Large intestine (tissue), 3 donors: ENCODE measurements at regions not wholly inside any gene's neighbourhood (a gene's known extent, or its start where the extent isn't known, plus 50 kb on each side); places are given as distances from the start of the nearest gene placed in this dataset.
"Not testable (repeated sequence)": the region's sequence is repeated elsewhere in the genome, so short reads cannot be mapped to it uniquely, and the experiment has no call there.

Experiments used
- DNase-seq, 2 donors: peaks; one replicate each; pipeline versions ENCODE4 v3.0.0 to v3.0.0-alpha.2; 2013
- H3K27ac ChIP-seq: one replicate; pipeline ENCODE4 v1.5.1; 2013; ENCODE audit warnings: low read length
- H3K27me3 ChIP-seq: 2 replicates; pipeline ENCODE4 v1.6.1; 2013; ENCODE audit warnings: low read length; ENCODE audit not compliant: control insufficient read depth, insufficient read depth
- H3K36me3 ChIP-seq: 2 replicates; pipeline ENCODE4 v1.6.1; 2013; ENCODE audit warnings: low read length; ENCODE audit not compliant: control insufficient read depth, insufficient read depth
- H3K4me1 ChIP-seq: one replicate; pipeline ENCODE4 v1.6.1; 2013; ENCODE audit warnings: low read length; ENCODE audit not compliant: control insufficient read depth, insufficient read depth
- H3K4me3 ChIP-seq: one replicate; pipeline ENCODE4 v1.5.1; 2013; ENCODE audit warnings: low read length
- H3K9me3 ChIP-seq: one replicate; pipeline ENCODE4 v1.6.1; 2013; ENCODE audit warnings: mild to moderate bottlenecking, low read depth, low read length, moderate library complexity; ENCODE audit not compliant: control insufficient read depth
- WGBS: methylation state at CpG from one replicate; pipeline ENCODE4 v1.1.5; 2013; ENCODE audit warnings: low lambda C conversion rate; ENCODE audit not compliant: insufficient coverage; 5-methylcytosine and 5-hydroxymethylcytosine counted together

- WGBS: no CpG with 5 or more reads among the region's 2 CpGs
- DNase-seq: no peak
Observed at GRCh38 chr18:11467611-11468010, 141.8 kb upstream of the SLC35G4 start.

DNA sequence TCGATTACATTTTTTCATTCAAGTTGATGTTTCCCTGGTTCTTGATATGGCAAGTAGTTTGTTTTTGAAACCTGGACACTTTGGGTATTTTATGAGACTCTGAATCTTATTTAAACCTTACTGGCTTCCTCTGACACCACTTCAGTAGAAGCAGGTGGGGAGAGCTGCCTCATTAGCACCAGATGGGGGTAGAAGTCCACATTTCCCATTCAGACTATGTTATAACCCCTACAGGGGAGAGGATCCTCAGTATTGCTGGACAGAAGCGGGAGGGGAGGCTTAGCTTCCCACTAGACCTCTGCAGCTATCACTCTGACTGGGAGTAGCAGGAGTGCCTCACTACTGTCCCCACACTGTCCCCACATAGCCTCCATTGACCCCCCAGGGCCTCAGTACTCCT is 145.3 kb upstream of the SLC35G4 start:
- H3K4me3 ChIP-seq: no peak overlapping the region
- WGBS: 89% methylated on average over 1 of the region's 2 CpGs
- H3K27me3 ChIP-seq: no peaks in the 10 kb centered on the region
- no peaks in the 10 kb centered on the region for H3K36me3 ChIP-seq
- no peaks in the 10 kb centered on the region for H3K4me1 ChIP-seq
- no peak for DNase-seq
- H3K27ac ChIP-seq: no peak overlapping the region
- no peaks in the 10 kb centered on the region for H3K9me3 ChIP-seq

More at GRCh38 chr18:11467611-11468010, 141.8 kb upstream of the SLC35G4 start:
- H3K9me3 ChIP-seq: no peaks in the 10 kb centered on the region
- no peak overlapping the region for H3K4me3 ChIP-seq
- H3K27me3 ChIP-seq: no peaks in the 10 kb centered on the region
- no peaks in the 10 kb centered on the region for H3K4me1 ChIP-seq
- H3K27ac ChIP-seq: no peak overlapping the region
- H3K36me3 ChIP-seq: no peaks in the 10 kb centered on the region

GRCh38 chr18:11458447-11458846 is 150.9 kb upstream of the SLC35G4 start:
- Histone ChIP-seq H3K4me3 (no peak overlapping the region), H3K36me3 (no peaks in the 10 kb centered on the region), H3K27me3 (no peaks in the 10 kb centered on the region), H3K9me3 (no peaks in the 10 kb centered on the region), H3K27ac (no peak overlapping the region), H3K4me1 (no peaks in the 10 kb centered on the region)
- no peak for DNase-seq
- WGBS: no CpG with 5 or more reads among the region's 3 CpGs

GRCh38 chr18:11457853-11458252 is 151.5 kb upstream of the SLC35G4 start:
- DNase-seq, H3K27me3 ChIP-seq, H3K9me3 ChIP-seq, H3K4me1 ChIP-seq, H3K4me3 ChIP-seq, H3K27ac ChIP-seq, H3K36me3 ChIP-seq: not testable (repeated sequence)
- WGBS: no CpG with 5 or more reads among the region's 3 CpGs

DNA sequence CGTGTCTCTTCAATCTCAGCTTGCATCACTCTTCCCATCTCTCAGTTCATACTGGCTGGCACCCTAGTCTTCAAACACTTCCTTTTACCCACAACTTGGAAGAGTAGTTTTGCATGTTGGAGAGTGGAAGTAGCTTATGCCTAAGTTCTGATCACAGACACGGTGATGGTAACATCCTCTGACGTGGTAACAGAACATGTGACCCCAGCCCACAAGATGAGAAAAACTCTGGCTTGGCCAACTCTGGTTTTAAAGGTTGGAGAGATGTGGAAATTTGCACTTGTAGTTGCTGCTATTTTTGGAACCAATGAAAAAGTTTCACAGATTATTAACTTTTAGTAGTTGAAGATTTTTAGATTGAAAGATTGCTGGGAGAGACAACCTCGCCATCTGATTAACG is 155.4 kb upstream of the SLC35G4 start:
- H3K9me3 ChIP-seq: no peaks in the 10 kb centered on the region
- H3K36me3 ChIP-seq: no peaks in the 10 kb centered on the region
- no peak overlapping the region for H3K4me3 ChIP-seq
- DNase-seq: no peak
- no peaks in the 10 kb centered on the region for H3K4me1 ChIP-seq
- 100% methylated on average over 1 of the region's 5 CpGs for WGBS
- H3K27ac ChIP-seq: no peak overlapping the region
- no peaks in the 10 kb centered on the region for H3K27me3 ChIP-seq

- not testable (repeated sequence) for H3K36me3 ChIP-seq, H3K4me1 ChIP-seq, H3K27me3 ChIP-seq, H3K27ac ChIP-seq, DNase-seq, H3K4me3 ChIP-seq, H3K9me3 ChIP-seq
- 100% methylated on average over 2 of the region's 4 CpGs for WGBS
Observed at GRCh38 chr18:11444169-11444568, 165.2 kb upstream of the SLC35G4 start.

DNA sequence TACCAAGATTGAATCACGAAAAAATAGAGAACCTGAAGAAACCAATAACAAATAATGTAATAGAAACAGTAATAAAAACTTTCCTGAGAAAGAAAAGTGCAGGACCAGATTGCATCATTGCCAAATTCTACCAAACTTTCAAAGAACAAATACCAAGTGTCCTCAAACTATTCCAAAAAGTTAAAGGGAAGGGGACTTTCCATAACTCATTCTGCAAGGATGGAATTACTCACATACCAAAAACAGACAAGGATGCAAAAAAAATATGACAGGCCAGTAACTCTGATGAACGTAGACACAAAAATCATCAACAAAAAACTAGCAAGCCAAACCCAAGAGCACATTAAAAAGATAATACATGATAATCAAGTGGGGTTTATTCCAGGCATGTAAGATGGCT is 172.3 kb upstream of the SLC35G4 start:
- WGBS: 60% methylated on average over 2 of the region's 2 CpGs

GRCh38 chr18:11432360-11432811 is 177.0 kb upstream of the SLC35G4 start:
- no peak overlapping the region for H3K4me3 ChIP-seq
- no peaks in the 10 kb centered on the region for H3K27me3 ChIP-seq
- H3K36me3 ChIP-seq: no peaks in the 10 kb centered on the region
- WGBS: no CpG with 5 or more reads among the region's 36 CpGs
- H3K4me1 ChIP-seq: no peaks in the 10 kb centered on the region
- no peak overlapping the region for H3K27ac ChIP-seq
- no peak for DNase-seq
- peaks cover 7% of the 10 kb centered on the region for H3K9me3 ChIP-seq

More for the DNA sequence above, 172.3 kb upstream of the SLC35G4 start:
- no peak overlapping the region for H3K4me3 ChIP-seq
- H3K36me3 ChIP-seq: no peaks in the 10 kb centered on the region
- H3K27ac ChIP-seq: no peak overlapping the region
- peaks cover 6% of the 10 kb centered on the region for H3K9me3 ChIP-seq
- no peaks in the 10 kb centered on the region for H3K4me1 ChIP-seq
- H3K27me3 ChIP-seq: no peaks in the 10 kb centered on the region
- DNase-seq: no peak

- Histone ChIP-seq H3K4me3 (no peak overlapping the region), H3K9me3 (peaks cover 7% of the 10 kb centered on the region), H3K36me3 (no peaks in the 10 kb centered on the region), H3K27me3 (no peaks in the 10 kb centered on the region), H3K27ac (no peak overlapping the region), H3K4me1 (no peaks in the 10 kb centered on the region)
- no peak for DNase-seq
- whole genome bisulfite sequencing: no CpG with 5 or more reads among the region's 2 CpGs
Observed at GRCh38 chr18:11429876-11430275, 179.5 kb upstream of the SLC35G4 start.

- Histone ChIP-seq H3K36me3 (no peaks in the 10 kb centered on the region), H3K27me3 (no peaks in the 10 kb centered on the region), H3K27ac (no peak overlapping the region), H3K4me1 (no peaks in the 10 kb centered on the region), H3K9me3 (no peaks in the 10 kb centered on the region), H3K4me3 (no peak overlapping the region)
- no peak for DNase-seq
- no CpG with 5 or more reads among the region's 7 CpGs for WGBS
Observed at GRCh38 chr18:11425211-11425610, 184.2 kb upstream of the SLC35G4 start.

DNA sequence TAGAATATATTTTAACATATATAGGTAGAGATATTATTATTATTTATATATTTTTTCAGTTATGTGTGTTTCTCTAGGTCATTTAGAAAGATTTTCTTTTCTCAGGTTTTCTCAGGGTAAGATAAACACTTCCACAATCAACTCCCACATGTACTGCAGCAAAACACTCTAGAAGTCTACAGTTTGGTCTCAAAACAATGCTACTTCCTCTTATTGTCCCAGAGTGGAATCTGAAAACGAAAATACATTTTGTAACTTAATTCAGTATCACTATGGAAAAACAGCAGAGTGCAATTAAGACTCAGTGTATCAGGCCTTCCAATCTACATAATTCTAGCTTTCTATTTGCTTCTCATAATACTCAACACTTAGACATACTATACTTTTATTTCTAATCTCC is 190.1 kb upstream of the SLC35G4 start:
- Histone ChIP-seq H3K9me3 (no peaks in the 10 kb centered on the region), H3K36me3 (no peaks in the 10 kb centered on the region), H3K4me3 (no peak overlapping the region), H3K27ac (no peak overlapping the region), H3K4me1 (no peaks in the 10 kb centered on the region), H3K27me3 (no peaks in the 10 kb centered on the region)
- WGBS: no CpG with 5 or more reads among the region's 1 CpG
- no peak for DNase-seq
